ENCODE measurements at regions not wholly inside any gene's neighbourhood (a gene's known extent, or its start where the extent isn't known, plus 50 kb on each side); places are given as distances from the start of the nearest gene placed in this dataset.
A peak's percentile ranks its signal among the peaks of the same experiment; 100 is the strongest.
"Not testable (repeated sequence)": the region's sequence is repeated elsewhere in the genome, so short reads cannot be mapped to it uniquely, and the experiment has no call there.

DNA sequence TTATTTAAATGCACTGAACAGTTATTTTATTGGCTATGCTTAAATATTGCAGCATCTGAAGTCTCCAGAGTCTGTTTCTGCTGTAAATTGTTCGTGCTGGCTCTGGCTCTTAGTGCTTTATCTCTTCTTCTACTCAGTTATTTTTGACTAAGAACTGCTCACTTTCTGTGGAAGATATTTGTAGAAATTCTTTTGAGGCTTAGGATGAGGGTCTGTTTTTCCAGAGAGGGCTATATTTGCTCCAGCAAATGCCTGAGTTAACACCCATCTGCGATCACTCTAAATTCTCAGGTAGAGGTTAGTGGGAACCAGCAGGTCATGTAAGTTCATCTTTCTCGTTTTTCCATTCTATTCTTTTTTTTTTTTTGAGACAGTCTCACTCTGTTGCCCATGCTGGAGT is 71.1 kb downstream of the ARL6IP4 start:
- no peak overlapping the region for H3K4me3 ChIP-seq
- H3K27ac ChIP-seq = no peak overlapping the region
- H3K36me3 ChIP-seq = no peaks in the 10 kb centered on the region
- WGBS, 2 donors = 64 to 73% methylated on average over 3 of the region's 3 CpGs
- H3K9me3 ChIP-seq = no peaks in the 10 kb centered on the region
- peaks cover 0 to 11% (median 0%) of the 10 kb centered on the region in 4 donors for H3K4me1 ChIP-seq
- no peaks in the 10 kb centered on the region for H3K27me3 ChIP-seq
- no peak for DNase-seq (ENCODE audit: low spot score in 2 of 2)
- TF ChIP-seq EP300 (IDR thresholded peaks at IDR 0.05) (no peak), POLR2A (IDR thresholded peaks at IDR 0.05) (no peak)

- no peak overlapping the region for H3K27ac ChIP-seq
- H3K36me3 ChIP-seq = no peaks in the 10 kb centered on the region
- DNase-seq (ENCODE audit: low spot score in 2 of 2) = no peak
- no peaks in the 10 kb centered on the region for H3K27me3 ChIP-seq
- no peak overlapping the region for H3K4me3 ChIP-seq
- 79 to 89% methylated on average over 4 of the region's 4 CpGs for WGBS, 2 donors
- H3K9me3 ChIP-seq = no peaks in the 10 kb centered on the region
- TF ChIP-seq EP300 (IDR thresholded peaks at IDR 0.05) = no peak
- no peak for TF ChIP-seq CTCF (IDR thresholded peaks at IDR 0.05)
- no peak for TF ChIP-seq POLR2A (IDR thresholded peaks at IDR 0.05)
- peaks cover 0 to 18% (median under 1%) of the 10 kb centered on the region in 4 donors for H3K4me1 ChIP-seq
Observed at GRCh38 chr12:123050913-123051312, 70.4 kb downstream of the ARL6IP4 start.

DNA sequence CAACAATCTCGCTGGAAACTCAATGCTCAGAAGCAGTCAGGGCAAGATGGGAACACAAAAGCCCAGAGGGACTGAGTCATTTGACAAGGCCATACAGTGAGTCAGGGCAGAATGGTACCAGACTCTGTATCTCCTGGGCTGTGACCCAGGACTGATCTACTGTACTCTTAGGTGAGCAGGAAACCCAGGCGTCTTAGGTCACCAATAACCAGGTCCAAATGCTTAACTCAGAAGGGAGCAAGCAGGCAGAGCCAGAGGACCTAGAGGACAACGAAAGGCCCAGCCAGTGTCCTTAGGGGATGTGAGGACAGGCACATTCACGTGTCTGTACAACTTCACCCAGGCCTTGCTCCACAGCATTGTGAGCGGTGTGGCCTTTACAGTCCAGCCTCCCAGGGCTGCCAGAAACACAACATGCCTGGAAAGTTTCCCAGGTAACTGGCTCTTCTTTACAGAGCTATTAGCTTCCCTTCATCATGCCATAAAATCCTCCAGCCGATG is 69.9 kb downstream of the ARL6IP4 start:
- Histone ChIP-seq H3K4me3 (no peak overlapping the region), H3K9me3 (no peaks in the 10 kb centered on the region), H3K4me1 (peaks cover 0 to 21% (median 3%) of the 10 kb centered on the region in 4 donors), H3K27me3 (no peaks in the 10 kb centered on the region), H3K27ac (no peak overlapping the region), H3K36me3 (no peaks in the 10 kb centered on the region)
- 69 to 71% methylated on average over 6 of the region's 6 CpGs for WGBS, 2 donors
- TF ChIP-seq POLR2A (IDR thresholded peaks at IDR 0.05) (no peak), CTCF (IDR thresholded peaks at IDR 0.05) (no peak), EP300 (IDR thresholded peaks at IDR 0.05) (no peak)
- no peak for DNase-seq (ENCODE audit: low spot score in 2 of 2)

DNA sequence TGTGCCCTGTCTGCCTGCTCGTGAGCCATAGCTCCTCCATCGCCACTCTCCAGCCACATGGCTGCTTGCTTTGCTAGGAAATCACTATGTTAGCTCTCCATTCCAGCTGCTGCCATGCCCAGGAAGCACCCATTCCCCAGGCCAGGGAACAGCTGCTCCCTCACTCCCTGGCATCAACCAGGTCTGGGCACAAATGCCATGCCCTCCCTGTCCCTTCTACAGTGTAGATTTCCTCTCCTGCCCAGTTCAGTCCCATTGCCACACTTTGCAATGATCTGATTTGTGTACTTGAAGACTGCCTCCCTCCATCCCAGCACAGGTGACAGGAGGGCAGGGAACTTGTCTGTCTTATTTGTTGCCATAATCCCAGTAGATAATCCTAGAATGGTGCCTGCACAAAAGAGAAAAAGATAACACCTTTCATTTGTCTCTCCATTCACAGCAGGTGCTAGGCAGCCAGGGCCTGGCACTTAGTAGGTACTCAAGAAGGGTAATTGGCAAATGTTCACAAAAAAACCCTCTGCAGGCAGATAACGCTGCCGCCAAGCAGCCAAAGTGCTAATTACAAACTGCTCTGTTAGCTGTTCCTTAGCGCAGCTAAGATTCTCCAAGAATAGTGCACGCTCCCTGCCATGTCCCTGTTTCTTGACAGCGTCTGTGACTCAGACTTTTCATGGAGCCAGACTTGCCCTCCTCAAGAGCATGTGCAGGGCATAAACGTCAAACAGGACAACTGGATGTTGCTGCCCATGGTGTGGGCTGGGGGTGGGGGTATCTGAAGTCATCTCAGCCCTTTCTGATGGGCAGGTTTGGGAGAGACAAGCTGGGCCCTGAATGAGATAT is 69.1 kb downstream of the ARL6IP4 start:
- no peaks in the 10 kb centered on the region for H3K9me3 ChIP-seq
- H3K4me3 ChIP-seq = no peak overlapping the region
- H3K36me3 ChIP-seq = no peaks in the 10 kb centered on the region
- peaks cover 0 to 21% (median 6%) of the 10 kb centered on the region in 4 donors for H3K4me1 ChIP-seq
- TF ChIP-seq CTCF (IDR thresholded peaks at IDR 0.05) = no peak
- no peak for TF ChIP-seq POLR2A (IDR thresholded peaks at IDR 0.05)
- TF ChIP-seq EP300 (IDR thresholded peaks at IDR 0.05) = no peak
- H3K27me3 ChIP-seq = no peaks in the 10 kb centered on the region
- no peak overlapping the region for H3K27ac ChIP-seq
- DNase-seq (ENCODE audit: low spot score in 2 of 2) = no peak
- 66 to 85% methylated on average over 8 of the region's 8 CpGs for WGBS, 2 donors

- not testable (repeated sequence) for H3K9me3 ChIP-seq; H3K4me3 ChIP-seq; H3K27me3 ChIP-seq; DNase-seq (ENCODE audit: low spot score in 2 of 2); H3K27ac ChIP-seq; H3K36me3 ChIP-seq
- peaks cover 0 to 34% (median 13%) of the 10 kb centered on the region in 4 donors for H3K4me1 ChIP-seq
- 93 to 98% methylated on average over 3 of the region's 3 CpGs for WGBS, 2 donors
Observed at GRCh38 chr12:123047892-123048291, 67.4 kb downstream of the ARL6IP4 start.

GRCh38 chr12:123047289-123047688 is 66.8 kb downstream of the ARL6IP4 start:
- H3K27me3 ChIP-seq = no peaks in the 10 kb centered on the region
- WGBS, 2 donors = 50 to 66% methylated on average over 1 of the region's 1 CpG
- no peak for DNase-seq (ENCODE audit: low spot score in 2 of 2)
- no peaks in the 10 kb centered on the region for H3K9me3 ChIP-seq
- peaks cover 0 to 35% (median 13%) of the 10 kb centered on the region in 4 donors for H3K4me1 ChIP-seq
- TF ChIP-seq EP300 (IDR thresholded peaks at IDR 0.05) = no peak
- TF ChIP-seq CTCF (IDR thresholded peaks at IDR 0.05) = no peak
- TF ChIP-seq POLR2A (IDR thresholded peaks at IDR 0.05) = no peak
- H3K36me3 ChIP-seq = no peaks in the 10 kb centered on the region
- H3K4me3 ChIP-seq = no peak overlapping the region
- peak overlapping the region in 1 of 4 donors; percentile 34 for H3K27ac ChIP-seq

Measured in tibial nerve (tissue), 4 donors.